ENCODE measurements at regions not wholly inside any gene's neighbourhood (a gene's known extent, or its start where the extent isn't known, plus 50 kb on each side); places are given as distances from the start of the nearest gene placed in this dataset.

GRCh38 chr10:24086296-24087086 lies 122.4 kb upstream of the KIAA1217 start:
- DNase-seq (ENCODE audit: low read depth) = no peak
- no peak overlapping the region for H3K4me3 ChIP-seq (ENCODE audit: low read length)
- TF ChIP-seq CTCF (conservative IDR thresholded peaks at IDR 0.05; ENCODE audit: low read depth, low read length) = no peak

GRCh38 chr10:24091256-24091655 lies 117.7 kb upstream of the KIAA1217 start:
- TF ChIP-seq CTCF (conservative IDR thresholded peaks at IDR 0.05; ENCODE audit: low read depth, low read length) = no peak
- no peak for DNase-seq (ENCODE audit: low read depth)
- no peak overlapping the region for H3K4me3 ChIP-seq (ENCODE audit: low read length)

- no peak overlapping the region for H3K4me3 ChIP-seq (ENCODE audit: low read length)
- TF ChIP-seq CTCF (conservative IDR thresholded peaks at IDR 0.05; ENCODE audit: low read depth, low read length) = no peak
- no peak for DNase-seq (ENCODE audit: low read depth)
Measured at GRCh38 chr10:24096281-24096680, 112.7 kb upstream of the KIAA1217 start.

- H3K4me3 ChIP-seq (ENCODE audit: low read length) = no peak overlapping the region
- TF ChIP-seq CTCF (conservative IDR thresholded peaks at IDR 0.05; ENCODE audit: low read depth, low read length) = no peak
- no peak for DNase-seq (ENCODE audit: low read depth)
Measured at GRCh38 chr10:24097751-24098207, 111.2 kb upstream of the KIAA1217 start.

GRCh38 chr10:24104895-24105294 lies 104.0 kb upstream of the KIAA1217 start:
- DNase-seq (ENCODE audit: low read depth) = no peak
- no peak overlapping the region for H3K4me3 ChIP-seq (ENCODE audit: low read length)
- no peak for TF ChIP-seq CTCF (conservative IDR thresholded peaks at IDR 0.05; ENCODE audit: low read depth, low read length)

- H3K4me3 ChIP-seq (ENCODE audit: low read length) = no peak overlapping the region
- no peak for TF ChIP-seq CTCF (conservative IDR thresholded peaks at IDR 0.05; ENCODE audit: low read depth, low read length)
- DNase-seq (ENCODE audit: low read depth) = no peak
Measured at GRCh38 chr10:24113901-24114300, 95.0 kb upstream of the KIAA1217 start.

GRCh38 chr10:24114556-24114955 lies 94.4 kb upstream of the KIAA1217 start:
- H3K4me3 ChIP-seq (ENCODE audit: low read length) = no peak overlapping the region
- DNase-seq (ENCODE audit: low read depth) = no peak
- TF ChIP-seq CTCF (conservative IDR thresholded peaks at IDR 0.05; ENCODE audit: low read depth, low read length) = no peak
